ENCODE measurements at regions not wholly inside any gene's neighbourhood (a gene's known extent, or its start where the extent isn't known, plus 50 kb on each side); places are given as distances from the start of the nearest gene placed in this dataset.

DNA sequence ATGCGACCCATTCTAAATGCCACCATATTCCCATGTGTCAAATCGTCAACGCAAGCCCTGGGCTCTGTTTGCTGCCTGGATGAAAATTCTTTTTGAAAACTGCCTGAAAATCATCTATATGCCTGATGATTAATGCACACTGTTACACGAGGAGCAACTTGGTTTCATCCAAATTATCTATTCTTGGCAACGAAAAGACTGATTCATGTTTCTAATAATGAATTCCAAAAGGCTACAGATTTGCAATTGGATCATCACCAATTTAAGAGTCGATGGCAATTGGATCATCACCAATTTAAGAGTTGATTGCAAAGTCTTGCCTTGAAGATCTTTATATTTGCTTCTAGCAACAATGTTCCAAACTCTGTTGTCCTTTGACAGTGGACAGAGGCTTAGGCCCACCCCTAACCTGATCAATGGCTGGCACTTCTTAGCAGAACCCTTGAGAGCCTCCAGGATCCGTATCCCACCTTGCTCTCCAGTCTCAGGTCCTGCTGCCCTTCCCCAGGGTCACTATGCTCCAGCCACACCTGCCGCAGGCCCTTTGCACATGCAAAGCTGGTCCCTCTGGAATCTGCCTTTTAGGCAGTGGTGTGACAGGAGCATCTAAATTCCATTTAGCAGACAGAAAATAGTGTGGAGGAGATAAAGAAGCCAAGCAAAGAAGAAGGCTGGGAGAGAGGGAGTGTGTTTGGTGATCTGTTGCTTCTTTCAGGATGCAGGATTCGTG is 460.9 kb upstream of the SULF2 start:
- DNase-seq (ENCODE audit: low read depth) = no peak
- TF ChIP-seq, protein P1, sequence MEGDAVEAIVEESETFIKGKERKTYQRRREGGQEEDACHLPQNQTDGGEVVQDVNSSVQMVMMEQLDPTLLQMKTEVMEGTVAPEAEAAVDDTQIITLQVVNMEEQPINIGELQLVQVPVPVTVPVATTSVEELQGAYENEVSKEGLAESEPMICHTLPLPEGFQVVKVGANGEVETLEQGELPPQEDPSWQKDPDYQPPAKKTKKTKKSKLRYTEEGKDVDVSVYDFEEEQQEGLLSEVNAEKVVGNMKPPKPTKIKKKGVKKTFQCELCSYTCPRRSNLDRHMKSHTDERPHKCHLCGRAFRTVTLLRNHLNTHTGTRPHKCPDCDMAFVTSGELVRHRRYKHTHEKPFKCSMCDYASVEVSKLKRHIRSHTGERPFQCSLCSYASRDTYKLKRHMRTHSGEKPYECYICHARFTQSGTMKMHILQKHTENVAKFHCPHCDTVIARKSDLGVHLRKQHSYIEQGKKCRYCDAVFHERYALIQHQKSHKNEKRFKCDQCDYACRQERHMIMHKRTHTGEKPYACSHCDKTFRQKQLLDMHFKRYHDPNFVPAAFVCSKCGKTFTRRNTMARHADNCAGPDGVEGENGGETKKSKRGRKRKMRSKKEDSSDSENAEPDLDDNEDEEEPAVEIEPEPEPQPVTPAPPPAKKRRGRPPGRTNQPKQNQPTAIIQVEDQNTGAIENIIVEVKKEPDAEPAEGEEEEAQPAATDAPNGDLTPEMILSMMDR (IDR thresholded peaks at IDR 0.05; ENCODE audit: low read depth, low read length, missing control alignments) = no peak

DNA sequence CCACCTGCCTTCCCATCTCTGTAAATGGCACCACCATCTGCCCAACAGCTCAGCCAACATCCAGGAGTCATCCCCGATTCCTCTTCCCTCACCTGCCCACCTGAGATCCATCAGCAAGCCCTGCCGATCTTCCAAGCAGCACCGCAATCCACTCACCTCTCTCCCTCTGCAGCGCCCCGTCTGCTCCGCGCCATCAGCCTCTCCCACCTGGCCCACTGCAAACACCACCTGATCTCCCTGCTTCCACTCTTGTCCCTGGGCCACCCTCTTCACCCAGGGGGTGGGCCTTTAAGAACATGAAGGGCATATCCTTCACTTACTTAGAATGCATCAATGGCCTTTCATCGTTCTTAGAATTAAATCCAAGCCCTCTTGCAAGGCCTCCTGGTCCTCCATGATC is 457.3 kb upstream of the SULF2 start:
- no peak for DNase-seq (ENCODE audit: low read depth)
- TF ChIP-seq, protein P1 (IDR thresholded peaks at IDR 0.05; ENCODE audit: low read depth, low read length, missing control alignments) = no peak
- no peak overlapping the region for H3K4me3 ChIP-seq (ENCODE audit: low read depth, low read length)

More for the DNA sequence above, 460.9 kb upstream of the SULF2 start:
- H3K4me3 ChIP-seq (ENCODE audit: low read depth, low read length) = no peak overlapping the region

DNA sequence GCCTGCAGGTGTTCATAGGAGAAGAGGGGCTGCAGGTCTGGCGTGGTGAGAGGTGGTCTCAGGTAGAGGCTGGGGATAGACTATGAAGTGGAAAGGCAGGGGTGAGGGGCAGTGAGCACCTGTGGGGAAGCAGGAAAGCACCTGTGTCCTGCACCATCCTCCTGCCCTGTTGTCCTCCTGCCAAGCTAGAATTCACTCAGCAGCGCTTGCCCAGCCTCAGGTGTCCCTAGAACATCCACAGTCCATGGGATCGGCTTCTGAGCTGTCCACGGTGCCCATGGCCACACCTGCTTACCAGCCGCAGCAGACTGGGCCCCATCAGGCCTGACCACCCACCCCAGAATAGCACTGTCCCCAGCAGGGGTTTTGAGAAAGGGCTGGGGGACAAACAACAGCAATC is 456.2 kb upstream of the SULF2 start:
- no peak for DNase-seq (ENCODE audit: low read depth)
- H3K4me3 ChIP-seq (ENCODE audit: low read depth, low read length) = no peak overlapping the region
- TF ChIP-seq, protein P1 (IDR thresholded peaks at IDR 0.05; ENCODE audit: low read depth, low read length, missing control alignments) = no peak

DNA sequence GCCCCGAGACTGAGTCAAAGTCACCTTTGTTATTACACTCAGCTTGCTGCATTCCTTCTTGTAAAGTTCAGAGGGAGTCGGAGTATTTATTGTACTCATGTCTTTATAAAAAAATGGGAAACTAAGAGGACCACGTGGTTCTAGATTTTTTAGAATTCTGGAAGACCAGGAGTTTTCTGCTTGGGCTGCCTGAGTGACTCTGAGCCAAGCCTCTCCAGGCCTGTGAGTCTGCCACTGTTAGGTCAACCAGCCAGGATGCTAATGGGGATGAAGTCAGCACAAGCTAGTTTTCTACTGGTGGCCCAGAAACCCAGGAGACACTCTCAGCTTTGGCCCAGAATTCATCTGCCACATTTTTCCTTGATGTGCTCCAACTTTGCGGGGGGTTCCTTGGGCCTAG is 453.5 kb upstream of the SULF2 start:
- no peak overlapping the region for H3K4me3 ChIP-seq (ENCODE audit: low read depth, low read length)
- no peak for DNase-seq (ENCODE audit: low read depth)
- TF ChIP-seq, protein P1 (IDR thresholded peaks at IDR 0.05; ENCODE audit: low read depth, low read length, missing control alignments) = no peak

DNA sequence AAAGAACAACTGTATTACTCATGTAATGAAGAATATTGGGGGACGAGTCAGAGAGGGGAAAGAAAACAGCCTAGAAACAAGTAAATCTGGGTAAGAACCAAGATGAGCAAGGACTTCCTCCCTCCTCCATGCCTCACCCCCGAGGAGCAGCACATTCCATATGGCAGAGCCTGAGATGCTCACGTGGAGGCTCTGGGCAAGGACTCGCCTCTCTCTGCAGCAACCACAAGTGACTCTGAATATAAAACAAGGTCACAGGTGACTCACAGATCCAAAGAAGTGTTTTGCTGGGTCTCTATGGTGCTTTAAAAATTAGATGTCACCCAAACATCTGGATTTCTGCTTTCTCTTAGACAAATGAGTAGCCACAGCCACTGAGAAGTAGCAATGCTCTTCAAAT is 453.0 kb upstream of the SULF2 start:
- no peak for DNase-seq (ENCODE audit: low read depth)

DNA sequence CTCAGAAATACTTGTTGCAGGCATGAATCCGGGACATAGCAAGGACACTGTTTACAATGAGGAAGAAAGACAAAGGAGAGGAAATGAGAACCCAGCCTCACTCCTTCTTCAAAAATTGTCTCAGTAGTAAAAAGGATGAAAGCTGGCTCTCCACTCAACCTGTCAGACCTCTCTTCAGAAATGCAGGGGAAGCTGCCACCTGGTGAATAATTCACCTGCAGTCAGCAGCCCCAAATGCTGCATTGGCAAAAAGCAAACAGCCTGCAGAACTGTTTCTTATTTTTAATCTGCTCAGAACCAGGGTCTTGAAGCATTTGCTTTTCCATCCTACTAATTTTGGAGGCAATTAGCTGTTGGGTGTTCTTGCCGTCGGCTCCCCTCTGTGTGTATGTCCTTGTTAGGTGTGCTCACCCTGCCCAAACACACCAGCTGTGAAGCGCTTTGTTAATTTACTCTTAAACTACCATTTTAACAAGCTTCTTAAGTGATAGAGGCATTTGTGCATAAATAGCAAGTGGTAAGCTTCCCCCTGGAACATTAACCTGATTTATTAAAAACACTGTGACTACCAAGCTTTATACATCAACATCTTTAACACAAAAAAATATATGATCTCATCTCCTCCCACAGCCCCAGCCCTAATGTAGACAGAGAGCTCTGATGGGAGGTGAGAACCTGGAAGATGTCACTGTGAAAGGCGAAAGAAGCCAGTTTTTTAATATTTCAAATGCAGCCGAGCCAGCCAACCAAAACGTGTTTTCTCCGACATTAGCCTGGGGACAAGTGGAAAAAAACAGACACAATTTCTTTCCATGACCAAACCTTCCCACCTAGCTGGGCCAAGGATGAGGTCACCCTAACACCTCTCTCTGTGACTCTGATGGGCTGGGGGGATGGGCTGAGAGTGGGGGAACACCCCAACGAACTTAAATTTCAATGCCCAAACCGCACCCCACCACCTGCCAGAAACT is 451.0 kb upstream of the SULF2 start:
- no peak overlapping the region for H3K4me3 ChIP-seq (ENCODE audit: low read depth, low read length)
- DNase-seq (ENCODE audit: low read depth) = no peak
- TF ChIP-seq, protein P1 (IDR thresholded peaks at IDR 0.05; ENCODE audit: low read depth, low read length, missing control alignments) = no peak

More for the DNA sequence above, 453.0 kb upstream of the SULF2 start:
- no peak overlapping the region for H3K4me3 ChIP-seq (ENCODE audit: low read depth, low read length)
- TF ChIP-seq, protein P1 (IDR thresholded peaks at IDR 0.05; ENCODE audit: low read depth, low read length, missing control alignments) = no peak

Data from GM12864 (cell line).